Fibroblast of lung (primary cell): ENCODE measurements at regions not wholly inside any gene's neighbourhood (a gene's known extent, or its start where the extent isn't known, plus 50 kb on each side); places are given as distances from the start of the nearest gene placed in this dataset.
A peak's percentile ranks its signal among the peaks of the same experiment; 100 is the strongest.

ENCODE experiments used
- DNase-seq, 2 donors: peaks; one replicate each; pipeline versions ENCODE4 v3.0.0 to v3.0.0-alpha.2; 2010; ENCODE audit warnings: low read depth in 2 of 2
- H2AFZ ChIP-seq: 2 replicates; pipeline ENCODE4 v1.5.1; 2012; ENCODE audit warnings: low read length, control low read depth, inconsistent platforms
- H3K27ac ChIP-seq: 2 replicates; pipeline ENCODE4 v1.5.1; 2011; ENCODE audit warnings: low read length, control low read depth; ENCODE audit not compliant: insufficient read depth
- H3K27me3 ChIP-seq: 2 replicates; pipeline ENCODE4 v1.5.1; 2011; ENCODE audit warnings: mild to moderate bottlenecking, low read length; ENCODE audit not compliant: control insufficient read depth, insufficient read depth
- H3K36me3 ChIP-seq: 2 replicates; pipeline ENCODE4 v1.5.1; 2011; ENCODE audit warnings: low read length; ENCODE audit not compliant: control insufficient read depth, insufficient read depth
- H3K4me1 ChIP-seq: 2 replicates; pipeline ENCODE4 v1.5.1; 2011; ENCODE audit warnings: low read length; ENCODE audit not compliant: control insufficient read depth, insufficient read depth; ENCODE audit errors: extremely low read depth
- H3K4me2 ChIP-seq: 2 replicates; pipeline ENCODE4 v1.5.1; 2011; ENCODE audit warnings: low read length, control low read depth; ENCODE audit not compliant: insufficient read depth; ENCODE audit errors: extremely low read depth
- H3K4me3 ChIP-seq, 4 experiments: fragments of 200-600 bp in 1 of 4; sonication (generic) in 1 of 4; replicated peaks in 1 of 4; 2 replicates each; pipeline ENCODE4 v1.5.1; 2011 to 2016; ENCODE audit warnings: low read length in 4 of 4, low read depth in 3 of 4, mild to moderate bottlenecking in 3 of 4, control low read depth in 2 of 4, inconsistent platforms in 1 of 4, mixed read lengths in 1 of 4; ENCODE audit not compliant: insufficient read depth in 1 of 4; ENCODE audit errors: control extremely low read depth in 1 of 4
- H3K79me2 ChIP-seq: 2 replicates; pipeline ENCODE4 v1.5.1; 2012; ENCODE audit warnings: mild to moderate bottlenecking, low read length, inconsistent platforms; ENCODE audit not compliant: control insufficient read depth, insufficient read depth
- H3K9ac ChIP-seq: 2 replicates; pipeline ENCODE4 v1.5.1; 2011; ENCODE audit warnings: mild to moderate bottlenecking, low read length, control low read depth; ENCODE audit not compliant: insufficient read depth
- H3K9me3 ChIP-seq: 2 replicates; pipeline ENCODE4 v1.5.1; 2012; ENCODE audit warnings: low read depth, low read length; ENCODE audit not compliant: control insufficient read depth, insufficient read depth
- H4K20me1 ChIP-seq: 2 replicates; pipeline ENCODE4 v1.5.1; 2011; ENCODE audit warnings: low read length; ENCODE audit not compliant: control insufficient read depth, insufficient read depth; ENCODE audit errors: extremely low read depth
- CTCF ChIP-seq, 2 donors: IDR thresholded peaks in 1 of 2; conservative IDR thresholded peaks in 1 of 2; 1 replicate in 1 of 2; 2 replicates in 1 of 2; pipeline ENCODE4 v1.5.1; 2011 to 2012; ENCODE audit warnings: low read length in 2 of 2, control low read depth in 1 of 2, inconsistent platforms in 1 of 2, low read depth in 1 of 2, mild to moderate bottlenecking in 1 of 2
- EZH2 ChIP-seq: IDR thresholded peaks from 2 replicates; pipeline ENCODE4 v1.5.1; 2012; ENCODE audit warnings: low read length, control low read depth, mild to moderate bottlenecking; ENCODE audit errors: missing control alignments

- no peaks in the 10 kb centered on the region for H3K4me1 ChIP-seq
- H3K9ac ChIP-seq: no peak overlapping the region
- H3K4me2 ChIP-seq: no peak overlapping the region
- H3K4me3 ChIP-seq: no peak overlapping the region
- no peaks in the 10 kb centered on the region for H3K79me2 ChIP-seq
- no peaks in the 10 kb centered on the region for H4K20me1 ChIP-seq
- TF ChIP-seq EZH2 (no peak), CTCF (conservative IDR thresholded peaks at IDR 0.05 in 1 of 2, IDR thresholded peaks at IDR 0.05 in 1 of 2; ENCODE audit: low read depth in 1 of 2, low read length in 2 of 2) (peak; percentile 48 to 64)
- no peaks in the 10 kb centered on the region for H3K9me3 ChIP-seq
- H3K36me3 ChIP-seq: no peaks in the 10 kb centered on the region
- H3K27me3 ChIP-seq: no peaks in the 10 kb centered on the region
- DNase-seq: peak; percentile 34 to 71
- H2AFZ ChIP-seq: no peak overlapping the region
- H3K27ac ChIP-seq: no peak overlapping the region
Observed at GRCh38 chr14:60349663-60350365, 100.8 kb downstream of the PPM1A start.

GRCh38 chr14:60350366-60350720 is 101.3 kb downstream of the PPM1A start:
- no peaks in the 10 kb centered on the region for H3K36me3 ChIP-seq
- H3K27ac ChIP-seq: no peak overlapping the region
- H4K20me1 ChIP-seq: no peaks in the 10 kb centered on the region
- no peak overlapping the region for H3K4me3 ChIP-seq
- no peaks in the 10 kb centered on the region for H3K4me1 ChIP-seq
- H3K9ac ChIP-seq: no peak overlapping the region
- H3K79me2 ChIP-seq: no peaks in the 10 kb centered on the region
- no peak for TF ChIP-seq EZH2
- no peak for TF ChIP-seq CTCF (conservative IDR thresholded peaks at IDR 0.05 in 1 of 2, IDR thresholded peaks at IDR 0.05 in 1 of 2; ENCODE audit: low read depth in 1 of 2, low read length in 2 of 2)
- DNase-seq: no peak
- no peaks in the 10 kb centered on the region for H3K9me3 ChIP-seq
- H3K27me3 ChIP-seq: no peaks in the 10 kb centered on the region
- no peak overlapping the region for H2AFZ ChIP-seq
- H3K4me2 ChIP-seq: no peak overlapping the region

- Histone ChIP-seq H3K4me3 (no peak overlapping the region), H3K4me2 (no peak overlapping the region), H3K9ac (no peak overlapping the region), H4K20me1 (no peaks in the 10 kb centered on the region), H3K27ac (no peak overlapping the region), H3K27me3 (no peaks in the 10 kb centered on the region), H3K79me2 (no peaks in the 10 kb centered on the region), H3K36me3 (no peaks in the 10 kb centered on the region), H2AFZ (no peak overlapping the region), H3K9me3 (no peaks in the 10 kb centered on the region), H3K4me1 (no peaks in the 10 kb centered on the region)
- DNase-seq: no peak
- TF ChIP-seq CTCF (conservative IDR thresholded peaks at IDR 0.05 in 1 of 2, IDR thresholded peaks at IDR 0.05 in 1 of 2; ENCODE audit: low read depth in 1 of 2, low read length in 2 of 2): no peak
- TF ChIP-seq EZH2: no peak
Observed at GRCh38 chr14:60353420-60353819, 104.4 kb downstream of the PPM1A start.
